Karpas-422 (cell line): ENCODE measurements at regions not wholly inside any gene's neighbourhood (a gene's known extent, or its start where the extent isn't known, plus 50 kb on each side); places are given as distances from the start of the nearest gene placed in this dataset.

ENCODE experiments used
- DNase-seq: peaks from one replicate; pipeline ENCODE4 v3.0.0-alpha.2; 2015
- H2AFZ ChIP-seq: fragments of 200-600 bp; sonication (generic); 2 replicates; pipeline ENCODE4 v1.6.1; 2014; ENCODE audit warnings: antibody characterized with exemption, low read length, mixed read lengths
- H3K27ac ChIP-seq: fragments of 200-600 bp; sonication (generic); 2 replicates; pipeline ENCODE4 v1.5.1; 2014; ENCODE audit warnings: mild to moderate bottlenecking, low read length, moderate library complexity
- H3K27me3 ChIP-seq: fragments of 200-600 bp; sonication (generic); 2 replicates; pipeline ENCODE4 v1.6.1; 2014; ENCODE audit warnings: low read length, mixed read lengths
- H3K36me3 ChIP-seq: fragments of 200-600 bp; sonication (generic); 2 replicates; pipeline ENCODE4 v1.6.1; 2014; ENCODE audit warnings: low read length, mixed read lengths; ENCODE audit not compliant: insufficient read depth
- H3K4me1 ChIP-seq: fragments of 200-600 bp; sonication (generic); 2 replicates; pipeline ENCODE4 v1.6.1; 2014; ENCODE audit warnings: mild to moderate bottlenecking, low read length, mixed read lengths
- H3K4me2 ChIP-seq: fragments of 200-600 bp; sonication (generic); 2 replicates; pipeline ENCODE4 v1.6.1; 2014; ENCODE audit warnings: low read length, low read depth, mild to moderate bottlenecking; ENCODE audit not compliant: poor library complexity, severe bottlenecking
- H3K4me3 ChIP-seq: fragments of 200-600 bp; sonication (generic); 2 replicates; pipeline ENCODE4 v1.5.1; 2014; ENCODE audit warnings: mild to moderate bottlenecking, antibody characterized with exemption, low read length, mixed read lengths
- H3K79me2 ChIP-seq: fragments of 200-600 bp; sonication (generic); 2 replicates; pipeline ENCODE4 v1.6.1; 2014; ENCODE audit warnings: mild to moderate bottlenecking, low read length, mixed read lengths
- H3K9ac ChIP-seq: fragments of 200-600 bp; sonication (generic); 2 replicates; pipeline ENCODE4 v1.6.0; 2014; ENCODE audit warnings: low read length
- H3K9me2 ChIP-seq: fragments of 200-600 bp; sonication (generic), shearing (Covaris generic); replicated peaks from 2 replicates; pipeline ENCODE4 v1.6.0; 2014; ENCODE audit warnings: mild to moderate bottlenecking, low read length, moderate library complexity; ENCODE audit not compliant: insufficient read depth
- H3K9me3 ChIP-seq: fragments of 300-700, 200-600 bp; sonication (generic); 2 replicates; pipeline ENCODE4 v1.6.1; 2014; ENCODE audit warnings: low read length, mixed read lengths
- H4K20me1 ChIP-seq: fragments of 200-600 bp; sonication (generic); 2 replicates; pipeline ENCODE4 v1.6.1; 2014; ENCODE audit warnings: mild to moderate bottlenecking, antibody characterized with exemption, low read length, low read depth; ENCODE audit not compliant: insufficient read depth

- Histone ChIP-seq H3K9me2 (no peaks in the 10 kb centered on the region), H3K4me1 (no peaks in the 10 kb centered on the region), H2AFZ (no peak overlapping the region), H4K20me1 (no peaks in the 10 kb centered on the region), H3K4me2 (no peak overlapping the region), H3K79me2 (no peaks in the 10 kb centered on the region), H3K27ac (no peak overlapping the region), H3K36me3 (no peaks in the 10 kb centered on the region), H3K4me3 (no peak overlapping the region), H3K9ac (no peak overlapping the region), H3K9me3 (no peaks in the 10 kb centered on the region), H3K27me3 (no peaks in the 10 kb centered on the region)
- DNase-seq: no peak
These were observed 266.3 kb downstream of the ERMARD start for GRCh38 chr6:170017603-170018320.

- Histone ChIP-seq H4K20me1 (no peaks in the 10 kb centered on the region), H3K4me1 (no peaks in the 10 kb centered on the region), H3K27ac (no peak overlapping the region), H3K9me2 (no peaks in the 10 kb centered on the region), H3K27me3 (no peaks in the 10 kb centered on the region), H3K9me3 (no peaks in the 10 kb centered on the region), H3K79me2 (no peaks in the 10 kb centered on the region), H3K9ac (no peak overlapping the region), H3K4me2 (no peak overlapping the region), H3K4me3 (no peak overlapping the region), H2AFZ (no peak overlapping the region), H3K36me3 (no peaks in the 10 kb centered on the region)
- DNase-seq: no peak
These were observed 262.4 kb downstream of the ERMARD start for GRCh38 chr6:170013815-170014214.

- Histone ChIP-seq H3K4me1 (no peaks in the 10 kb centered on the region), H3K36me3 (no peaks in the 10 kb centered on the region), H3K4me2 (no peak overlapping the region), H2AFZ (no peak overlapping the region), H3K27me3 (no peaks in the 10 kb centered on the region), H3K27ac (no peak overlapping the region), H3K9me3 (no peaks in the 10 kb centered on the region), H3K79me2 (no peaks in the 10 kb centered on the region), H3K9me2 (no peaks in the 10 kb centered on the region), H3K4me3 (no peak overlapping the region), H3K9ac (no peak overlapping the region), H4K20me1 (no peaks in the 10 kb centered on the region)
- no peak for DNase-seq
These were observed 260.6 kb downstream of the ERMARD start for GRCh38 chr6:170012037-170012330.

- Histone ChIP-seq H3K4me1 (no peaks in the 10 kb centered on the region), H4K20me1 (no peaks in the 10 kb centered on the region), H3K4me3 (no peak overlapping the region), H3K9ac (no peak overlapping the region), H3K27ac (no peak overlapping the region), H3K9me3 (no peaks in the 10 kb centered on the region), H3K4me2 (no peak overlapping the region), H3K9me2 (no peaks in the 10 kb centered on the region), H2AFZ (no peak overlapping the region), H3K79me2 (no peaks in the 10 kb centered on the region), H3K36me3 (no peaks in the 10 kb centered on the region), H3K27me3 (no peaks in the 10 kb centered on the region)
- DNase-seq: no peak
These were observed 260.0 kb downstream of the ERMARD start for GRCh38 chr6:170011204-170012036.

- no peaks in the 10 kb centered on the region for H3K4me1 ChIP-seq
- H3K9ac ChIP-seq: no peak overlapping the region
- H3K36me3 ChIP-seq: no peaks in the 10 kb centered on the region
- DNase-seq: no peak
- H3K79me2 ChIP-seq: no peaks in the 10 kb centered on the region
- H3K4me2 ChIP-seq: no peak overlapping the region
- H3K27me3 ChIP-seq: no peaks in the 10 kb centered on the region
- H3K4me3 ChIP-seq: no peak overlapping the region
- no peaks in the 10 kb centered on the region for H3K9me3 ChIP-seq
- H3K27ac ChIP-seq: no peak overlapping the region
- H2AFZ ChIP-seq: no peak overlapping the region
- H4K20me1 ChIP-seq: no peaks in the 10 kb centered on the region
- H3K9me2 ChIP-seq: no peaks in the 10 kb centered on the region
These were observed 259.3 kb downstream of the ERMARD start for GRCh38 chr6:170010665-170011203.

GRCh38 chr6:170008294-170008785, 256.9 kb downstream of the ERMARD start:
- Histone ChIP-seq H3K9me3 (peaks cover 4% of the 10 kb centered on the region; the same call in 1 of the 2 replicates), H3K36me3 (no peaks in the 10 kb centered on the region), H3K79me2 (no peaks in the 10 kb centered on the region), H3K9me2 (no peaks in the 10 kb centered on the region), H3K27me3 (no peaks in the 10 kb centered on the region), H4K20me1 (no peaks in the 10 kb centered on the region), H3K4me1 (no peaks in the 10 kb centered on the region), H3K4me2 (no peak overlapping the region), H3K27ac (no peak overlapping the region), H3K9ac (no peak overlapping the region), H2AFZ (no peak overlapping the region), H3K4me3 (no peak overlapping the region)
- no peak for DNase-seq

GRCh38 chr6:170007468-170008293, 256.3 kb downstream of the ERMARD start:
- H4K20me1 ChIP-seq: no peaks in the 10 kb centered on the region
- DNase-seq: no peak
- peaks cover 7% of the 10 kb centered on the region; the same call in 1 of the 2 replicates for H3K9me3 ChIP-seq
- no peak overlapping the region for H3K4me2 ChIP-seq
- H3K36me3 ChIP-seq: no peaks in the 10 kb centered on the region
- H3K27me3 ChIP-seq: no peaks in the 10 kb centered on the region
- no peak overlapping the region for H3K9ac ChIP-seq
- no peaks in the 10 kb centered on the region for H3K9me2 ChIP-seq
- no peak overlapping the region for H3K27ac ChIP-seq
- no peaks in the 10 kb centered on the region for H3K4me1 ChIP-seq
- no peak overlapping the region for H3K4me3 ChIP-seq
- no peak overlapping the region for H2AFZ ChIP-seq
- no peaks in the 10 kb centered on the region for H3K79me2 ChIP-seq
